ENCODE measurements at regions not wholly inside any gene's neighbourhood (a gene's known extent, or its start where the extent isn't known, plus 50 kb on each side); places are given as distances from the start of the nearest gene placed in this dataset.
"Not testable (repeated sequence)": the region's sequence is repeated elsewhere in the genome, so short reads cannot be mapped to it uniquely, and the experiment has no call there.

DNA sequence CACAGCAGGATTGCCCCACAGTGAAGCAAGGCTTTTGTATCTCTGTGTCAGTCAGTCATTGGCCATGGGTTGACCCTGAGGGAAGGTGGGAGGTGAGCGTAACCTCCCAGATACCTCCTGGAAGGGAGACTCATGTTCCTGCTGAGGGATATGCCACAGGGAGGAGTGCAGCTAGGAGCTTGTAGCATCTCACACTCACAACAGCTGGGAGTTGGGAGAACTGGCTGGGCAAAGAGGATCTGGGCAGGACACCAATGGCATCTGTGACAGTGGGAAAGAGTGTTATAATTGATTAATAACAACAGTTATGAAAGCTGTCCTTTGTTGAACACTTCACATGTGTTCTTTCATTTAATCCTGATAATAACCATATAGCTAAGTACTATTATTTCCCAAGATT is 171.0 kb downstream of the TLE3 start:
- Mint-ChIP-seq H3K9me3 (peaks cover 32% of the 10 kb centered on the region), H3K27me3 (peaks cover 10% of the 10 kb centered on the region), H3K4me3 (no peak overlapping the region), H3K36me3 (ENCODE audit: low read depth) (no peaks in the 10 kb centered on the region), H3K4me1 (no peaks in the 10 kb centered on the region), H3K27ac (no peak overlapping the region)
- DNase-seq: no peak
- intact Hi-C loops (cut with micrococcal nuclease): no loop called here

DNA sequence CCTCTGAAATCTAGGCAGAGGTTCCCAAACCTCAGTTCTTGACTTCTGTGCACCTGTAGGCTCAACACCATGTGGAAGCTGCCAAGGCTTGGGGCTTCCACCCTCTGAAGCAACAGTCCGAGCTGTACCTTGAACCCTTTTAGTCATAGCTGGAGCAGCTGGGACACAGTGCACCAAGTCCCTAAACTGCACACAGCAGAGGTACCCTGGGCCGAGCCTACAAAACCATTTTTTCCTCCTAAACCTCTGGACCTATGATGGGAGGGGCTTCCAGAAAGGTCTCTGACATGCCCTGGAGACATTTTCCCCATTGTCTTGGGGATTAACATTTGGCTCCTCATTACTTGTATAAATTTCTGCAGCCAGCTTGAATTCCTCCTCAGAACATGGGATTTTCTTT is 168.8 kb downstream of the TLE3 start:
- intact Hi-C loops (cut with micrococcal nuclease); H3K4me1 Mint-ChIP-seq; H3K4me3 Mint-ChIP-seq; H3K27ac Mint-ChIP-seq; DNase-seq; H3K36me3 Mint-ChIP-seq (ENCODE audit: low read depth): not testable (repeated sequence)
- H3K27me3 Mint-ChIP-seq: peaks cover 11% of the 10 kb centered on the region
- H3K9me3 Mint-ChIP-seq: peaks cover 28% of the 10 kb centered on the region

DNA sequence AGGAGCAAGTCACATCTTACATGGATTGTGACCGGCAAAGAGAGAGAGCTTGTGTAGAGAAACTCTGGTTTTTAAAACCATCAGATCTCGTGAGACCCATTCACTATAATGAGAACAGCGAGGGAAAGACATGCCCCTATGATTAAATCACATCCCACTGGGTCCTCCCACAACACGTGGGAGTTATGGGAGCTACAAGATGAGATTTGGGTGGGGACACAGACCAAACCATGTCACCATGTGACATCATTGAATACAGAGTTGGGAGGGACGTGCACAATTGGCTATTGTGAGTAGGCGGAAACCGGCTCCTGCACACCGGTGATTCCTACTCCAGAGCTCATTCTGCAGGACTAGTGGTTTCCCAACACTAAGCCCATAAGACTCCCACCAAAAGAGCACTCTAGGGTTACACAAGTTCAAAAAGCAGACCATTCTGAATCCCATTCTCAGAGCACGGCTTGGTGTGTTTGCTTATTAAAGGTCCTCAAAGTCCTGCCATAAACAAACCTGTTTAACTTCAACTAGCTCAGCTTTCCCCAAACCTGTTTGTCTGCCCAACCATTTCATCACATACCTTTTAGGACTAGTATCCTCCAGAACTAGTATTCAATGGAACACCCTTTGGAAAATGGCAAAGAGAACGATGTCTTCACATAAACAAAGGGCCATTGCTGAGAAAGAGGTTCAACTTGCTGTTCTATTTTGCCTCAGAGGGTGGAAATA is 167.6 kb downstream of the TLE3 start:
- no peak for DNase-seq
- no peak overlapping the region for H3K27ac Mint-ChIP-seq
- intact Hi-C loops (cut with micrococcal nuclease): no loop called here
- H3K27me3 Mint-ChIP-seq: peaks cover 18% of the 10 kb centered on the region
- no peaks in the 10 kb centered on the region for H3K4me1 Mint-ChIP-seq
- H3K4me3 Mint-ChIP-seq: no peak overlapping the region
- H3K36me3 Mint-ChIP-seq (ENCODE audit: low read depth): no peaks in the 10 kb centered on the region
- peaks cover 22% of the 10 kb centered on the region for H3K9me3 Mint-ChIP-seq

DNA sequence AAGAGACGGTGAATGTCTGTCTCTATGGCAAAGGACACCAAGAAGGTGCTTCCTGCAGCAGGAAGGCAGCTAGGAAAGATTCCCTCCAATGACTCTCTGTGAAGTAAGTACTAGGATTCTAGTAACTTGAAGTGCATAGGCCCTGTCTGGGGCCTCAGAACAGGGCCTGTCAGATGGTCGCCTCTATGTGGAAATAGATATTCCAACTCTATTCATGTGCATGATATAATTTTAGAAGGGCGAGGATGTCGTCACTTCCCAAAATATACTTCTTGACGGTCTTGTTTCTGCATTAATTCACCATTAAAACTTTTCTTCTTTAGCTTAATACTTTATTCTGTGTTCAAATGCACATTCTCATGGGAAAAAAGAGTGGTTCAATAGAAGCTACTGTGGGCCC is 167.0 kb downstream of the TLE3 start:
- no peaks in the 10 kb centered on the region for H3K4me1 Mint-ChIP-seq
- intact Hi-C loops (cut with micrococcal nuclease): no loop called here
- H3K4me3 Mint-ChIP-seq: no peak overlapping the region

DNA sequence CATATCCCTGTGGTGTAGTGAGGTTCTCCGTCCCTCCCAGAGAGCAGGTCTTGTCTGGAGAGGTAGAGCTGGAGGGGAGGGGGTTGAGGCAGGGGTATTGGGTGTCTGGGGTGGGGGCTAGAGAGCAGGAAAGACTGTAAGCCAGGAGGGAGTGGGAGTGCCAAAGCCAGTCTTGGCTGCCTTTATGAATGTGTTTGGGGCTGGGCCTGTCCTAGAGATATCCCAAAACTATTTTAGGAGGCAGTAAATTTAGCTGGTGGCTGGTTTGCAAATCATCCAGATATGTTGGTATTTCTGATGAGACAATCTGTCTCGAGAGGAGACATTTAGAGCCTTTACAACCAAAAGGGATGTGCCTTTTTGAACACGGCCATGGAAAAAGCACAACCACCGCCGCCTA is 166.6 kb downstream of the TLE3 start:
- H3K4me1 Mint-ChIP-seq: no peaks in the 10 kb centered on the region
- peaks cover 22% of the 10 kb centered on the region for H3K9me3 Mint-ChIP-seq
- DNase-seq: no peak
- intact Hi-C loops (cut with micrococcal nuclease): no loop called here
- H3K27ac Mint-ChIP-seq: no peak overlapping the region
- no peaks in the 10 kb centered on the region for H3K36me3 Mint-ChIP-seq (ENCODE audit: low read depth)
- no peak overlapping the region for H3K4me3 Mint-ChIP-seq
- peaks cover 28% of the 10 kb centered on the region for H3K27me3 Mint-ChIP-seq

More for the DNA sequence above, 167.0 kb downstream of the TLE3 start:
- no peak for DNase-seq
- Mint-ChIP-seq H3K36me3 (ENCODE audit: low read depth) (no peaks in the 10 kb centered on the region), H3K9me3 (peaks cover 22% of the 10 kb centered on the region), H3K27me3 (peaks cover 25% of the 10 kb centered on the region), H3K27ac (no peak overlapping the region)

DNA sequence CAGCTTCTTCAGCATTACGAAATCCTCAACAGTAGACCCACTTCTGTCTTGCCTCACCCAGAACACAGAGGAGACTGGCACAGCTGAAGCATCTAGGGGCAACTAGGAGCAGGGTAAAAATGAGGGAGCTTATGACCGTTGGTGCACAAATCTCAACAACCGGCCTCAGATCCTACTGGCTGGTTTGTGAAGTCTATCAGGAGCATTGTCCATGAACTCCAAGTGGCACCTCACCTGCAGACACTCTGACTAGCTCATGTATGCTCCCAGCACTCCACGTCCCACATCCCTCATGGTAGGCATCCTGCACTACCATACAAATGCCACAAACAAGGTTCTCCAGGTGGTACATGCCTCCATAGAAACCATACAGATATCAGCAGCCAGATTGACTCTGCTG is 163.1 kb downstream of the TLE3 start:
- intact Hi-C loops (cut with micrococcal nuclease): no loop called here
- DNase-seq: no peak
- Mint-ChIP-seq H3K9me3 (peaks cover 17% of the 10 kb centered on the region), H3K4me1 (no peaks in the 10 kb centered on the region), H3K4me3 (no peak overlapping the region), H3K36me3 (ENCODE audit: low read depth) (no peaks in the 10 kb centered on the region), H3K27me3 (peaks cover 39% of the 10 kb centered on the region), H3K27ac (no peak overlapping the region)

DNA sequence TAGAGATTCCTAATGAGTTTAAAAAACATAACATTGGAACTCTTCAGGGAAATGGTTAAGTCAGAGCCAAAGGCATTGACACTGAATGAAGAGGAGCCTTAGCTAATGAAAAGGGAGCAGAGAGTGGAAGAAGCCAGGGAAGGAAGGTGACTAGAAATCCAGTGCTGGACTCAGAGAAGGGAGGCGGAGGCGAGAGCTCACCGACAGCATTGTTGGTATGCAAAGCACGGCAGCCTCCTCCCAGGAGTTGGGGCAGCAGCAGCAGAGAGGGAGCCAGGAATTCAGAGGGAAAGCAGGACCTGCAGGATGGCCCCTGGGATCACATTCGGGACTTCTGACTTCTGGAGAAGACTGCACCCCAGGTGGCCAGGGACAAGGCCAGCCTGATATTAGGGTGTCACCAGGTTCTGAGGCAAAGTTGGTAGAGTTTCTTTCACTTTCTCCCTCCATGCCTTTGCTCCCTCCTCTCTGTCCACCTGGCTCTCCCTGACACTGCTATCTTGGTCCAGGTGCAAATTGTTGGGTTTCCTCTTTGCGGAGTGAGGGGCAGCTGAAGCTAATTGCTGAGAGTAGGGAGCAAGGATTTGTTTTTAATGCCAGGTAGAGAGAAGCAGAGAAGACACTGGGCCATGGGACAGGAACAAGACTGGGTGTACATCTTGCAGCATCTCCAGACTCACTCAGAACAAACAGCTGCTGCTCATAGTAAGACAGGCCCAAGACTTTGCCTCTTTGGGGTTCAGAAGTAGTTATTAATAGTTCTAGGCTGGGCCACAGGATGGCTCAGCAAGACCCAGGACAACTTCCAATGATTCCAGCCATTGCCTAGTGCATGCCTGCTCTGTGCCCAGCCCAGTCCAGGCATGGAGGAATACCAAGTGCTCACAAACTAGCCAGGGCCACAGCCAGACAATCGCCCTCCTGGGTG is 157.9 kb downstream of the TLE3 start:
- DNase-seq: no peak
- H3K4me1 Mint-ChIP-seq: no peaks in the 10 kb centered on the region
- peaks cover 6% of the 10 kb centered on the region for H3K9me3 Mint-ChIP-seq
- peaks cover 26% of the 10 kb centered on the region for H3K27me3 Mint-ChIP-seq
- no peak overlapping the region for H3K4me3 Mint-ChIP-seq
- no peak overlapping the region for H3K27ac Mint-ChIP-seq
- H3K36me3 Mint-ChIP-seq (ENCODE audit: low read depth): no peaks in the 10 kb centered on the region
- intact Hi-C loops (cut with micrococcal nuclease): no loop called here

DNA sequence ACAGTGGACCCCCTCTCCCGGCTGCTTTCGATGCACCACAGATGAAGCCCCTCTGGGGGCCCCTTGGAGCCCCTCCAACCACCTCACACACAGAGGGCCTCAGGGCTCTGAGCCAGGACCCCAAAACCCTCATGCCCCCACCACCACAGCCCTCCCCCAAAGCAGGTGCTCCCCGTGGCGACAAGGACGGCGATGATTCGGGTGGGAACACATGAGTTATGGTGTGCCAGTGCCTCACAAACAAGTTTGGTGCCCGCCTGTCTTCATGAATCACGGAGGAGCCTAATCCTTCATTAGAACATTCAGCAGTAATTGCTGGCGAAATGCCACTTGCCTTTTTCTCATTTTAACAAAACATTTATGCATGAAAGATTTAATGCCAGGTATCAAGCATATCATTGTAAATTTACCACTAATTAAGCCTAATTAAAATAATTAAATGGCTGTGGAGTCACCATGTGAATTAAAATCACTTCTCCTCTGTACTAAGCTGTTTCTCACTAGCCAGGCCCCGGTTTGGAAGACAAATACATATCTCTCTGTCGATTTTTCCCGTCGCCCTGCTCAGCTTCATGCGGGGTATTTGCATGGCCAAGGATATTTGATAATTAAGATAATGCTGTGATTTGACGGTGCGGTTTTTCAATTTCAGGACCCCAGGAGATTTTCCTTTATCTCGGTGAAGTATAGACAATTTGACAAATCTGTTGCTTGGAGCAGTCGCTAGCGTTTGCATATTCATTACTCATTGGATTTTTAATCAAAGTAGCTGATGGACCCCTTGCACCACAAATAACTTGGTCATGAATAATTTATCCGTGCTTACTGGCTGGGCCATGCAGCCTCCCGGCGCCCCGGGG is 157.0 kb downstream of the TLE3 start:
- Mint-ChIP-seq H3K9me3 (peaks cover 6% of the 10 kb centered on the region), H3K27ac (no peak overlapping the region), H3K27me3 (peaks cover 20% of the 10 kb centered on the region), H3K4me1 (no peaks in the 10 kb centered on the region), H3K4me3 (no peak overlapping the region), H3K36me3 (ENCODE audit: low read depth) (no peaks in the 10 kb centered on the region)
- DNase-seq: no peak
- intact Hi-C loops (cut with micrococcal nuclease): no loop called here

DNA sequence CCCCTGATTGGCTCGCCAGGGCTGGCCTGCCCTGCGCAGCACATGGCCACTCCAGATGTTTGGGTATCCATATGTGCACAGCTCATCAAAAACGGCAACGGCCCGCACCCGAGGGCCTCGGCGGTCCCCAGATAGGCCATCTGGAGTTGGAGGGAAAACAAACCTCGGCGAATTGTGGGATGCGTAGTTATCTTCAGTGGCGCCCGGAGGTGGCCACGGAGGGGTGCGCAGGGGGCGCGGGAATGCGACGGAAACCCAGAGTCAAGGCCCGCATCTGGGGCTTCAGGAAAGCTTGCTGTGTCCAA is 156.5 kb downstream of the TLE3 start:
- Mint-ChIP-seq H3K36me3 (ENCODE audit: low read depth) (no peaks in the 10 kb centered on the region), H3K9me3 (peaks cover 6% of the 10 kb centered on the region), H3K27me3 (peaks cover 16% of the 10 kb centered on the region), H3K27ac (no peak overlapping the region), H3K4me1 (no peaks in the 10 kb centered on the region), H3K4me3 (no peak overlapping the region)
- intact Hi-C loops (cut with micrococcal nuclease): no loop called here
- no peak for DNase-seq

DNA sequence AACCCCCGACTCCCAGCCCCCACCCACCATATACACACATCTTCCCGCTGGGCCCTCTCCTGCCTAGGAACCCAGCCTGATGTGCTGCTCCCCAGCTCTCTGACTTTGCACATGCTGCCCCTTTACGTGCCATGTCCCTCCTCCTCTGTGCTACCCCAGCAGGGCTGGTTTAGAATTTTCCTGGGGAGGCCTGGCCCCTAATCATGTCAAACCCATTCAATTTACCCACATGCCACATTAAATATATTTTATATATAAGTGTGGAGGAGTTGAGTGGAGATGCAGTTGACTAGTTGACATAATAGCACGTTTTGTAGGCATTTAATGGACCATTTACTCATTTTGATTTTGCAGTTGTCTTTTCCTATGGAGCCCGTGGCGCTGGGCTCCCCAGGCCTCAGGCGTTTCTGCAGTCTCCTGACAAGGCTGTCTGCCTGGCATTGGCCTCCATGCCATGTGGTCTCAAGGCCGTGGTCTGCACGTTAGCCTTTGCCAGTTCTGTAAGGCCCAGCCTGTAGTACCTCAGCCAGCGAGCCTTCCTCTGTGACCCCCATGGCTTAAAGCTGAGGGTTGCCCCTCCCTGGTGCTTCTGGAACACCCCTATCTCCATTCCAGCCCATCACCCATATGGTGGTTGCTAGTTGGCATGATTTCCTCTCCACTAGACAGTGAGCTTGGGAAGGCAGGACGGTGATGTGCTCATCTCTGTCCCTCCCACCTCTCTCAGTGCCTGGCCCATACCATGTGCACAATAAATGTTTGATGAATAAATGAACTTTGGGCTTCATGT is 155.8 kb downstream of the TLE3 start:
- no peaks in the 10 kb centered on the region for H3K4me1 Mint-ChIP-seq
- peaks cover 3% of the 10 kb centered on the region for H3K9me3 Mint-ChIP-seq
- intact Hi-C loops (cut with micrococcal nuclease): no loop called here
- no peak overlapping the region for H3K4me3 Mint-ChIP-seq
- no peaks in the 10 kb centered on the region for H3K36me3 Mint-ChIP-seq (ENCODE audit: low read depth)
- peaks cover 16% of the 10 kb centered on the region for H3K27me3 Mint-ChIP-seq
- DNase-seq: no peak
- H3K27ac Mint-ChIP-seq: no peak overlapping the region

DNA sequence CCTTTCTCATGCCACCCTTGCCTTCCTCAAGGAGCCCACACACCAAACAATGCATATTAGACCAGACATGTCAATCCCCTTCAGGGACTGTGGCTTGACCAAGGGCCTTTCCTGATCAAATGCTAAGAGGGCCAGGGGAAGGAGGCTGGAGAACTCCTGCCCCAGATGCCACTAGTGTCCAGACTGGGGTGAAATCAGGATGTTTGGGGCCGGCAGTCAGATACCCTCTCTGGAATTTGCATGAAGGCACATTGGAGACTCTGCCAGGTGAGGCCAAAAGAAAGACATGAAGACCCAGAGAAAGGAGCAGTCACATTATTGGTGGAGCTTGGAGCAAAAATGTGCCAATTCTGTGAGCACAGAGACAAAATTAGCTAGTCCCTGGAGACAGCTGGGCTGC is 154.1 kb downstream of the TLE3 start:
- no peaks in the 10 kb centered on the region for H3K9me3 Mint-ChIP-seq
- intact Hi-C loops (cut with micrococcal nuclease): no loop called here
- peaks cover 7% of the 10 kb centered on the region for H3K27me3 Mint-ChIP-seq
- no peak overlapping the region for H3K27ac Mint-ChIP-seq
- H3K36me3 Mint-ChIP-seq (ENCODE audit: low read depth): no peaks in the 10 kb centered on the region
- H3K4me1 Mint-ChIP-seq: no peaks in the 10 kb centered on the region
- no peak overlapping the region for H3K4me3 Mint-ChIP-seq
- no peak for DNase-seq

DNA sequence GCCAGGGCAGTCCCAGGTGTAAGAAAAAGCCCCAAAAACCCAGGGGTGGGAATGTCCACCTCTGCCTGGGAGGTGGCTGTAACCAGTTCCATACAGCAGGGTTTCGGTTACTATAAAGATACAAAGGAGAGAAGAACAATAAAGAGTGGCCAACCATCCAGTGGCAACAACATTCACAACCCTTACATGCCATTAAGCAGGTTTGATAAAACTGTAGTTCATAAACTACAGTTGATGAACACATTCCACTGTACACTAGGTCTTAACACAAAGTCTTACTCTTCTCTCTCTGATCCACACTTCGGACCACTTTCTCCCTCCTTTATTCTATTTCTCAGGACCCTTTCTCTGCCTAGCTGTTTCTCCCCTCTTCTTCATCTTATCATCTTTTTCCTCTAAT is 152.0 kb downstream of the TLE3 start:
- Mint-ChIP-seq H3K4me1 (no peaks in the 10 kb centered on the region), H3K27me3 (peaks cover 7% of the 10 kb centered on the region), H3K36me3 (ENCODE audit: low read depth) (no peaks in the 10 kb centered on the region), H3K9me3 (no peaks in the 10 kb centered on the region), H3K27ac (no peak overlapping the region), H3K4me3 (no peak overlapping the region)
- no peak for DNase-seq
- intact Hi-C loops (cut with micrococcal nuclease): no loop called here

DNA sequence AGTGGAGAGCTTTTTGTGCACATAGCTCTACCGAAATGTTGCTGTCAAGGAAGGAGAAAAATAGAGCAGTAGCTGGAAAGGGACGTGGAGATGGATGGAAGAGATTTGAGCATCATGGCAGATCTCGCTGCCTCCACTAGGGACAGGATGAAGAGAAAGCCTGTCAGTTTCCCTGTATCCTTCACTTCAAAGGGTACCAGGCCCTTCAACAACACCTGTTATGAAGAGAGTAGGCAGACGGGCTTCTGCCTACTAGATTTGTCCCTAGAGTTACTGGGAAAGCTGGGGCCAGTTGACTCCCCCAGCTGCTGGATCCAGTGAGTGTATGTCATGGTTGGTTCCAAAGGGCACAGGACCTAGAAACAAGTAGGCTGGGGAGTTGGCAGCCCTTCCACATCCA is 150.8 kb downstream of the TLE3 start:
- peaks cover 9% of the 10 kb centered on the region for H3K27me3 Mint-ChIP-seq
- no peaks in the 10 kb centered on the region for H3K36me3 Mint-ChIP-seq (ENCODE audit: low read depth)
- no peaks in the 10 kb centered on the region for H3K9me3 Mint-ChIP-seq
- no peak for DNase-seq
- H3K27ac Mint-ChIP-seq: no peak overlapping the region
- intact Hi-C loops (cut with micrococcal nuclease): no loop called here
- H3K4me3 Mint-ChIP-seq: no peak overlapping the region
- no peaks in the 10 kb centered on the region for H3K4me1 Mint-ChIP-seq

Data from activated CD4-positive, alpha-beta T cell treated with anti-CD3 and anti-CD28 coated beads, Interleukin-2, amount 10 ng/mL, durations not matched to agents 24 days and 14 days (primary cell).